Astrocyte of the spinal cord (primary cell): ENCODE measurements at regions not wholly inside any gene's neighbourhood (a gene's known extent, or its start where the extent isn't known, plus 50 kb on each side); places are given as distances from the start of the nearest gene placed in this dataset.

Experiments
- DNase-seq: peaks from one replicate; pipeline ENCODE4 v3.0.0; 2011; ENCODE audit warnings: low read depth, low spot score
- H3K4me3 ChIP-seq: 2 replicates; pipeline ENCODE4 v1.5.1; 2011; ENCODE audit warnings: low read depth, mild to moderate bottlenecking, low read length, moderate library complexity
- CTCF ChIP-seq: IDR thresholded peaks from 2 replicates; pipeline ENCODE4 v1.5.1; 2012; ENCODE audit warnings: low read depth, mild to moderate bottlenecking, low read length, inconsistent platforms
- in situ Hi-C: cut with HindIII; loops from 2 replicates; pipeline ENCODE4 v1.10.0; 2017; ENCODE audit warnings: low sequenced_read_pairs

- in situ Hi-C loops: no loop called here
- TF ChIP-seq CTCF: no peak
- no peak overlapping the region for H3K4me3 ChIP-seq
- DNase-seq: no peak
Observed at GRCh38 chr2:15047184-15047583, 414.7 kb downstream of the LRATD1 start.

GRCh38 chr2:15048000-15048399 lies 415.5 kb downstream of the LRATD1 start:
- in situ Hi-C loops: no loop called here
- no peak overlapping the region for H3K4me3 ChIP-seq
- no peak for DNase-seq
- TF ChIP-seq CTCF: no peak

GRCh38 chr2:15049096-15049993 lies 416.8 kb downstream of the LRATD1 start:
- no peak for TF ChIP-seq CTCF
- DNase-seq: no peak
- H3K4me3 ChIP-seq: no peak overlapping the region
- in situ Hi-C loops: no loop called here

- TF ChIP-seq CTCF: no peak
- no peak overlapping the region for H3K4me3 ChIP-seq
- in situ Hi-C loops: no loop called here
- DNase-seq: peak; percentile 7
Observed at GRCh38 chr2:15050483-15050882, 418.0 kb downstream of the LRATD1 start.

- in situ Hi-C loops: no loop called here
- no peak overlapping the region for H3K4me3 ChIP-seq
- no peak for TF ChIP-seq CTCF
- DNase-seq: no peak
Observed at GRCh38 chr2:15053542-15053941, 421.0 kb downstream of the LRATD1 start.

- DNase-seq: no peak
- H3K4me3 ChIP-seq: no peak overlapping the region
- in situ Hi-C loops: no loop called here
- peak; percentile 35 for TF ChIP-seq CTCF
Observed at GRCh38 chr2:15058015-15058720, 425.7 kb downstream of the LRATD1 start.
